Sigmoid colon (tissue), 6 donors: ENCODE measurements at regions not wholly inside any gene's neighbourhood (a gene's known extent, or its start where the extent isn't known, plus 50 kb on each side); places are given as distances from the start of the nearest gene placed in this dataset.
A peak's percentile ranks its signal among the peaks of the same experiment; 100 is the strongest.

Experiments
- DNase-seq: peaks from one replicate; pipeline ENCODE4 v3.0.0-alpha.2; 2019
- H3K27ac ChIP-seq, 4 donors: fragments of 200-600 bp; sonication (generic); one replicate each; pipeline ENCODE4 v1.5.1; 2016 to 2019; ENCODE audit warnings: mild to moderate bottlenecking in 1 of 4
- H3K27me3 ChIP-seq, 3 donors: fragments of 200-600 bp; sonication (generic); one replicate each; pipeline ENCODE4 v1.5.1; 2019; ENCODE audit warnings: mild to moderate bottlenecking in 1 of 3
- H3K36me3 ChIP-seq, 4 donors: fragments of 200-600 bp; sonication (generic); one replicate each; pipeline ENCODE4 v1.5.1; 2016 to 2019
- H3K4me1 ChIP-seq, 4 donors: fragments of 200-600 bp; sonication (generic); one replicate each; pipeline ENCODE4 v1.5.1; 2017 to 2019
- H3K4me3 ChIP-seq, 4 donors: fragments of 200-600 bp; sonication (generic); one replicate each; pipeline ENCODE4 v1.5.1; 2017 to 2019; ENCODE audit warnings: mild to moderate bottlenecking in 2 of 4, moderate library complexity in 1 of 4
- H3K9me3 ChIP-seq, 4 donors: fragments of 200-600 bp in 3 of 4; sonication (generic) in 3 of 4; one replicate each; pipeline versions ENCODE4 v1.5.1 to v1.6.1; 2013 to 2019
- CTCF ChIP-seq, 4 experiments: fragments of 450-650 bp in 3 of 4; fragments of 200-600 bp in 1 of 4; IDR thresholded peaks; one replicate each; pipeline ENCODE4 v1.5.1; 2016 to 2019; ENCODE audit warnings: antibody characterized with exemption in 4 of 4, mild to moderate bottlenecking in 3 of 4, moderate library complexity in 2 of 4
- EP300 ChIP-seq, 4 donors: sonication (generic); formaldehyde crosslinking; IDR thresholded peaks; one replicate each; pipeline ENCODE4 v1.6.1; 2017; ENCODE audit warnings: antibody characterized with exemption in 4 of 4
- POLR2A ChIP-seq, 2 donors: fragments of 450-650 bp; IDR thresholded peaks; one replicate each; pipeline ENCODE4 v1.6.1; 2016; ENCODE audit warnings: antibody characterized with exemption in 2 of 2, mild to moderate bottlenecking in 2 of 2, moderate library complexity in 2 of 2
- POLR2AphosphoS5 ChIP-seq, 4 donors: sonication (generic); formaldehyde crosslinking; IDR thresholded peaks; one replicate each; pipeline ENCODE4 v1.6.1; 2017; ENCODE audit warnings: antibody characterized with exemption in 4 of 4
- WGBS, 2 donors: extraction: QIAGEN DNeasy Blood & Tissue Kit; methylation state at CpG; one replicate each; pipeline ENCODE4 v1.1.7; 2013; 5-methylcytosine and 5-hydroxymethylcytosine counted together
- intact Hi-C: fragments of 100-400 bp; cut with DNase I; formaldehyde crosslinking; loops from one replicate; pipeline ENCODE4 v1.15.1; 2023
- donor health status: healthy with polysubstance abuse.
- donor health status: healthy.

GRCh38 chr10:130747946-130748345, 563.6 kb downstream of the TCERG1L start:
- Histone ChIP-seq H3K27ac (no peak overlapping the region), H3K4me3 (no peak overlapping the region), H3K4me1 (peaks cover 0 to 4% (median 0%) of the 10 kb centered on the region in 4 donors), H3K27me3 (no peaks in the 10 kb centered on the region), H3K36me3 (no peaks in the 10 kb centered on the region), H3K9me3 (no peaks in the 10 kb centered on the region)
- TF ChIP-seq CTCF (IDR thresholded peaks at IDR 0.05) (no peak), POLR2AphosphoS5 (IDR thresholded peaks at IDR 0.05) (no peak), POLR2A (IDR thresholded peaks at IDR 0.05) (no peak), EP300 (IDR thresholded peaks at IDR 0.05) (no peak)
- WGBS, 2 donors: 88 to 92% methylated on average over 13 of the region's 13 CpGs
- intact Hi-C loops: no loop called here
- DNase-seq: peak; percentile 21

- H3K4me1 ChIP-seq: peaks cover 0 to 4% (median 0%) of the 10 kb centered on the region in 4 donors
- no peak overlapping the region for H3K27ac ChIP-seq
- intact Hi-C loops: no loop called here
- H3K27me3 ChIP-seq: no peaks in the 10 kb centered on the region
- peak; percentile 44 for DNase-seq
- no peak overlapping the region for H3K4me3 ChIP-seq
- 44 to 60% methylated on average over 14 of the region's 14 CpGs for WGBS, 2 donors
- TF ChIP-seq POLR2A (IDR thresholded peaks at IDR 0.05) (no peak), POLR2AphosphoS5 (IDR thresholded peaks at IDR 0.05) (no peak), CTCF (IDR thresholded peaks at IDR 0.05) (no peak), EP300 (IDR thresholded peaks at IDR 0.05) (no peak)
- H3K9me3 ChIP-seq: no peaks in the 10 kb centered on the region
- H3K36me3 ChIP-seq: no peaks in the 10 kb centered on the region
Observed at GRCh38 chr10:130748409-130749057, 563.0 kb downstream of the TCERG1L start.

GRCh38 chr10:130749911-130750310, 561.6 kb downstream of the TCERG1L start:
- no peaks in the 10 kb centered on the region for H3K27me3 ChIP-seq
- TF ChIP-seq CTCF (IDR thresholded peaks at IDR 0.05): no peak
- TF ChIP-seq EP300 (IDR thresholded peaks at IDR 0.05): no peak
- no peak for TF ChIP-seq POLR2A (IDR thresholded peaks at IDR 0.05)
- TF ChIP-seq POLR2AphosphoS5 (IDR thresholded peaks at IDR 0.05): no peak
- intact Hi-C loops: no loop called here
- 0 to 49% methylated on average over 2 of the region's 2 CpGs for WGBS, 2 donors
- no peaks in the 10 kb centered on the region for H3K36me3 ChIP-seq
- H3K9me3 ChIP-seq: no peaks in the 10 kb centered on the region
- H3K4me3 ChIP-seq: no peak overlapping the region
- peak; percentile 47 for DNase-seq
- H3K4me1 ChIP-seq: peaks cover 0 to 4% (median 0%) of the 10 kb centered on the region in 4 donors
- no peak overlapping the region for H3K27ac ChIP-seq

- Histone ChIP-seq H3K36me3 (no peaks in the 10 kb centered on the region), H3K9me3 (no peaks in the 10 kb centered on the region), H3K27ac (no peak overlapping the region), H3K4me1 (peaks cover 0 to 4% (median 0%) of the 10 kb centered on the region in 4 donors), H3K27me3 (no peaks in the 10 kb centered on the region), H3K4me3 (no peak overlapping the region)
- 27 to 51% methylated on average over 2 of the region's 2 CpGs for WGBS, 2 donors
- intact Hi-C loops: no loop called here
- no peak for TF ChIP-seq POLR2A (IDR thresholded peaks at IDR 0.05)
- no peak for TF ChIP-seq CTCF (IDR thresholded peaks at IDR 0.05)
- TF ChIP-seq EP300 (IDR thresholded peaks at IDR 0.05): no peak
- no peak for TF ChIP-seq POLR2AphosphoS5 (IDR thresholded peaks at IDR 0.05)
- DNase-seq: peak; percentile 22
Observed at GRCh38 chr10:130750441-130750840, 561.1 kb downstream of the TCERG1L start.
